GM21360 (cell line): ENCODE measurements at regions not wholly inside any gene's neighbourhood (a gene's known extent, or its start where the extent isn't known, plus 50 kb on each side); places are given as distances from the start of the nearest gene placed in this dataset.

ENCODE experiments used
- ATAC-seq: cut with Tn5 transposase; IDR thresholded peaks from one replicate; pipeline ENCODE4 v1.9.1; 2021; ENCODE audit warnings: mild to moderate bottlenecking, moderate library complexity; ENCODE audit not compliant: unreplicated experiment

GRCh38 chr12:58509116-58509885, 411.0 kb downstream of the LRIG3 start:
- no peak for ATAC-seq

- ATAC-seq, result no peak
Observed at GRCh38 chr12:58513301-58513834, 406.9 kb downstream of the LRIG3 start.

GRCh38 chr12:58513852-58514251, 406.5 kb downstream of the LRIG3 start:
- no peak for ATAC-seq

GRCh38 chr12:58519839-58520238, 400.5 kb downstream of the LRIG3 start:
- no peak for ATAC-seq

GRCh38 chr12:58521152-58521551, 399.2 kb downstream of the LRIG3 start:
- ATAC-seq, result no peak

- no peak for ATAC-seq
Observed at GRCh38 chr12:58521796-58522195, 398.5 kb downstream of the LRIG3 start.

- ATAC-seq, result no peak
Observed at GRCh38 chr12:58523360-58523759, 396.9 kb downstream of the LRIG3 start.

GRCh38 chr12:58528271-58528670, 392.0 kb downstream of the LRIG3 start:
- no peak for ATAC-seq

GRCh38 chr12:58529114-58529665, 391.1 kb downstream of the LRIG3 start:
- ATAC-seq, result no peak

- ATAC-seq, result no peak
Observed at GRCh38 chr12:58529897-58530741, 390.2 kb downstream of the LRIG3 start.

GRCh38 chr12:58530742-58531062, 389.6 kb downstream of the LRIG3 start:
- ATAC-seq, result no peak

GRCh38 chr12:58532855-58533608, 387.3 kb downstream of the LRIG3 start:
- ATAC-seq, result no peak

- ATAC-seq, result no peak
Observed at GRCh38 chr12:58533652-58534051, 386.7 kb downstream of the LRIG3 start.

- no peak for ATAC-seq
Observed at GRCh38 chr12:58537278-58537677, 383.0 kb downstream of the LRIG3 start.

- ATAC-seq, result no peak
Observed at GRCh38 chr12:58539295-58539694, 381.0 kb downstream of the LRIG3 start.

- ATAC-seq, result peak; percentile 96
Observed at GRCh38 chr12:58540480-58541299, 379.6 kb downstream of the LRIG3 start.

GRCh38 chr12:58541300-58541690, 379.0 kb downstream of the LRIG3 start:
- ATAC-seq, result no peak

- ATAC-seq, result no peak
Observed at GRCh38 chr12:58544281-58544680, 376.0 kb downstream of the LRIG3 start.

- no peak for ATAC-seq
Observed at GRCh38 chr12:58547217-58547616, 373.1 kb downstream of the LRIG3 start.

- ATAC-seq, result no peak
Observed at GRCh38 chr12:58548801-58549200, 371.5 kb downstream of the LRIG3 start.
